ENCODE measurements at regions not wholly inside any gene's neighbourhood (a gene's known extent, or its start where the extent isn't known, plus 50 kb on each side); places are given as distances from the start of the nearest gene placed in this dataset.
"Not testable (repeated sequence)": the region's sequence is repeated elsewhere in the genome, so short reads cannot be mapped to it uniquely, and the experiment has no call there.

- no peak for DNase-seq
- no peaks in the 10 kb centered on the region for H3K27me3 ChIP-seq
- no peaks in the 10 kb centered on the region for H3K4me1 ChIP-seq
- H3K9me3 ChIP-seq: no peaks in the 10 kb centered on the region
- no peak overlapping the region for H3K4me3 ChIP-seq (ENCODE audit: low read depth, low read length)
- H3K36me3 ChIP-seq: no peaks in the 10 kb centered on the region
- TF ChIP-seq CTCF (IDR thresholded peaks at IDR 0.05; ENCODE audit: low read depth, low read length): no peak
Observed at GRCh38 chr9:31588756-31589155, 795.7 kb upstream of the ACO1 start.

- Histone ChIP-seq H3K4me1 (no peaks in the 10 kb centered on the region), H3K4me3 (ENCODE audit: low read depth, low read length) (no peak overlapping the region), H3K27me3 (no peaks in the 10 kb centered on the region), H3K36me3 (no peaks in the 10 kb centered on the region), H3K9me3 (no peaks in the 10 kb centered on the region)
- no peak for TF ChIP-seq CTCF (IDR thresholded peaks at IDR 0.05; ENCODE audit: low read depth, low read length)
- DNase-seq: no peak
Observed at GRCh38 chr9:31590091-31590490, 794.4 kb upstream of the ACO1 start.

- not testable (repeated sequence) for H3K27me3 ChIP-seq; H3K9me3 ChIP-seq; DNase-seq; H3K4me3 ChIP-seq (ENCODE audit: low read depth, low read length); H3K36me3 ChIP-seq; H3K4me1 ChIP-seq
Observed at GRCh38 chr9:31597086-31597485, 787.4 kb upstream of the ACO1 start.

GRCh38 chr9:31597977-31598376 lies 786.5 kb upstream of the ACO1 start:
- no peak for TF ChIP-seq CTCF (IDR thresholded peaks at IDR 0.05; ENCODE audit: low read depth, low read length)
- no peaks in the 10 kb centered on the region for H3K36me3 ChIP-seq
- H3K4me3 ChIP-seq (ENCODE audit: low read depth, low read length): no peak overlapping the region
- no peaks in the 10 kb centered on the region for H3K27me3 ChIP-seq
- H3K9me3 ChIP-seq: no peaks in the 10 kb centered on the region
- no peak for DNase-seq
- no peaks in the 10 kb centered on the region for H3K4me1 ChIP-seq

- H3K4me1 ChIP-seq: no peaks in the 10 kb centered on the region; the same call in 1 of the 2 replicates
- no peaks in the 10 kb centered on the region for H3K9me3 ChIP-seq
- no peak overlapping the region for H3K4me3 ChIP-seq (ENCODE audit: low read depth, low read length)
- no peaks in the 10 kb centered on the region for H3K36me3 ChIP-seq
- no peak for DNase-seq
- TF ChIP-seq CTCF (IDR thresholded peaks at IDR 0.05; ENCODE audit: low read depth, low read length): no peak
- H3K27me3 ChIP-seq: no peaks in the 10 kb centered on the region
Observed at GRCh38 chr9:31601666-31602065, 782.8 kb upstream of the ACO1 start.

GRCh38 chr9:31604531-31604930 lies 779.9 kb upstream of the ACO1 start:
- H3K4me1 ChIP-seq: peaks cover 2% of the 10 kb centered on the region; the same call in 1 of the 2 replicates
- no peaks in the 10 kb centered on the region for H3K9me3 ChIP-seq
- H3K36me3 ChIP-seq: no peaks in the 10 kb centered on the region
- no peak for DNase-seq
- H3K4me3 ChIP-seq (ENCODE audit: low read depth, low read length): no peak overlapping the region
- TF ChIP-seq CTCF (IDR thresholded peaks at IDR 0.05; ENCODE audit: low read depth, low read length): no peak
- H3K27me3 ChIP-seq: no peaks in the 10 kb centered on the region

- H3K9me3 ChIP-seq: no peaks in the 10 kb centered on the region
- H3K36me3 ChIP-seq: no peaks in the 10 kb centered on the region
Observed at GRCh38 chr9:31605164-31605563, 779.3 kb upstream of the ACO1 start.

More at GRCh38 chr9:31605164-31605563, 779.3 kb upstream of the ACO1 start:
- no peak for DNase-seq
- Histone ChIP-seq H3K27me3 (no peaks in the 10 kb centered on the region), H3K4me3 (ENCODE audit: low read depth, low read length) (no peak overlapping the region), H3K4me1 (peaks cover 2% of the 10 kb centered on the region; the same call in 1 of the 2 replicates)
- TF ChIP-seq CTCF (IDR thresholded peaks at IDR 0.05; ENCODE audit: low read depth, low read length): no peak
